NCI-H146 treated with DMSO at 0.1 percent for 48 hours (cell line): ENCODE measurements at regions not wholly inside any gene's neighbourhood (a gene's known extent, or its start where the extent isn't known, plus 50 kb on each side); places are given as distances from the start of the nearest gene placed in this dataset.

Source experiments
- DNase-seq: peaks from one replicate; lab custom pipeline; 2025; ENCODE audit not compliant: unreplicated experiment; lab: John Stamatoyannopoulos, UW

DNA sequence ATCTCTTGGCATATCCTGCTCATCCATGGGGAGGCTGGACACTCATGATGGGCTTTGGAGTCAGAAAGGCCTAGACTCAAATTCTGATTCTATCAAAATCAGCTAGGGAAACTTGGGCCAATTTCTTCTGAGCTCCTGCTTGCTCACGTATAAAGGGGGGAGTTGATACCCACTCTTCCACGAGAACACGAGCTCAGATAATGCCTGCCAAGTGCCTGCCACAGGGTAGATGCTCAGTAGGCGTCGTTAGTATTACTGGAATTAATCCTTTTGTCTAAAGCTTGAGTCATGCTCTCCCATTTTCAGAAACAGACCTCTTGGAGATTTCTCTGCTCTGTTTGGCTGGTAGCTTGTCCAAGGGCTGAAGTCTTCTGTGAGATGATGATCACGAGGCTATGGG is 238.3 kb upstream of the MVB12B start:
- no peak for DNase-seq

DNA sequence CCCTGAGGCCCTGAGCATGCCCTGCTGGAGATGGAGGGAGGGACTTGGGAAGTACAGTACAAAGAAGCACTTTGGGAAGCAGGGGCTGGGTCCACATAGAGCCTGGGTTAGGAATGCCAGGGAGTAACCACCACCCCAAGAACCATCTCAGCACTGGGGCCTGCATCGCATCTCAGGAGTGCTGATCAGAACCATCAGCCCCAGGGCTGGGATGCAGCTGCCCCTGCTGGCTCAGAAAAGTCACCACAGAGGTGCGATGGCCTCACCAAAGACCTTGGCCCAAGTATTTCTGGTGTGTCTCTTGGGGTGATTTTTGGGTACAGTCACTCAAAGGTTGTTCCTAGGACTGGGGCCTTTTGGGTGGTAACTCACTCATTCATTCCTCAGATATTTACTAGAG is 236.8 kb upstream of the MVB12B start:
- no peak for DNase-seq

DNA sequence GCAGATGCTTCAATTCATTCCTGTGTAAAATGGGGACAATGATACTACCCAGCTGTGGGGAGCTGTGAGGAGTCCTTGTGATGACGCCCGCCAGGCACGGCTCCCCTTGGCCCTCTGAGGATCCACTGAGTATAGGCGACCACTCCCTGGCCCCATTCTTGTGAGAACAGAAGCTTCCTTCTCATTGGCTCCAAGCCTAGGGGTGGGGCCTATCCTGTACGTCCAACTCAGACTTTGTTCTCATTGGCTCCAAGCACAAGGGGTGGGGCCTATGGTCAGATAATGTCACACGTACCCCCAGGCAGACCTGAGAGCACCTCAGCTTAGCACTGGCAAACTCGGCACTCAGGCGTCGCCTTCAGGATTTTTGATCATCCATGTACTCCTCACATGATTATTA is 232.9 kb upstream of the MVB12B start:
- DNase-seq: no peak

DNA sequence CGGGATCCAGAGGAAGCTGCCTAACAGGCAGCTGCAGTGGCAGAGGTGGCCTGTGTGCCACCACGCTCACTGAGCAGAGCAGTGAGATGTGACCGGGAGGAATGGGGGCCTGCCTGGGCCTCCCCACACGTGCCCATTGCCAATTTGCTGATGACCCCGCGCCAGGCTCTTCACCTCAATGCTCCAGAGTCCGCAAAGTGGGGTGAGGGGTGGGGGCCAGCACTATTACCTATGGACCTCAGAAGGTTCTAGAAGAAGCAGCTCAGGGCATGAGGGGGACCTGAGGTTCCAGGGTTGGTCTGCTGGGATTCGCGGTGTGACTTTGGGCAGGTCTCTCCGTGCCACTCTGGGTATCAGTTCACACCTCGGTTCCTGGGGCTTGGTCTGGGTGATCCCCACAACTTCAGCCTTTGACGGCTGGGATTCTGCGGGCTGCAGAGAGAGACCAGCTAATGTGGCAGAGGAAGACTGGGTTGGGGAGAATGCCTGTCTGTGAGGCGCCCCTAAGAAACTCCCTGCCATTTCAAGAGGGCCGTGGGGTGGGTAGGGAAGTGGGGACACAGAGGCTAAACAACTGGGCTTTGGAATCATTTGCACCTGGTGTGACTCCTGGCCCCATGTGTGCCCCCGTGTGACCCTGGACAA is 231.0 kb upstream of the MVB12B start:
- DNase-seq: no peak

DNA sequence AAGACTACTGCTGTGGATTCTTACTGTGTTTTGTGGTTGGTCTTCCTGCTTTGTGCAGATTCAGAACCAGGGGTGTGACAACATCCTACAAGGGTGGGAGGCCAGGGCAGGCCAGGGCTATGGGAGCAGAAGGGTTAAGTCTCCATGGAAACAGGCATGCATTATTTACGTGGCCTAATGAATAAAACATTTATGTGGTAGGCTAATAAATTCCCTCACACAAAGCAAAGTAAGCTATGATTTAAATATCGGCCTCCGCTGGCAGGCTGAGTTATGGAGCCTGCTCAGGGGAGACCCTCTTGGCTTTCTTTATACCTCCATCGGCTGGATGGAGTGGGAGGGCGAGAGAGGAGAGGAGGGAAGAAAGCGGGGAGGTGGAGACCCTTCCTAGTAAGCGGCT is 230.3 kb upstream of the MVB12B start:
- DNase-seq: no peak

DNA sequence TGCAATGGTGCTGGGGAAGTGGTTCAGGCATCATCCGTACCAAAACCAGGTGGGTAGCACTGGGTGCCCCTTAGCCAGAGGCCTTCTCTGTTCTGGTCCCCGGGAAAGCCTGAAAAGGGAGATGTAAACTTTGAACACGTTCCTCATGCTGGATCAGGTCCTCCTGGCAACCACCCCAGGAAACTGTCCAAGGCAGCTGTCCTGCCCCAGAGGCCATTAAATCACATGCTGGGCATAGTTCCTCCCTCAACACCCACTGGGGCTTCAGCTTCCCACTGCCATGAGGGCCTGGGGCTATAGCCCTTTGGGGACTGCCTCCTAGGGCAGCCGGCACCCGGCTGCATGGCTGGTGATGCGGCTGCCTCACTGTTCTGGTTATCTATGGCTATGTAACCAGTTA is 228.9 kb upstream of the MVB12B start:
- DNase-seq: no peak

DNA sequence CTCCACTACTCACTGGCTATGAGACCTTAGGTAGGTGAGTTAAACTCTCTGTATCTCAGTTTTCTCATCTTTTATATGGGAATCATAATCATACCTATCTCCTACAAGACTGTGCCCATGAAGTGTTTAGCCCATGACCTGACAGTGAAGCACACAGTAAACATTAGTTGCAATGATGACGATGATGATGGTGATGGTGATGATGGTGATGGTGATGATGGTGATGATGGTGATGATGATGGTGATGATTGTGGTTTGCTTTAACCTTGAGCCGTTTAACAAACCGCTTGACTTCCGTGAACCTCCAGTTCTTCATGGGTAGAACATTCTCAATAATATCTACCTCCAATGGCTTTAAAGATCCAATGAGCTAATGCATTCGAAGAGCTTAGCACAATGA is 220.2 kb upstream of the MVB12B start:
- DNase-seq: no peak

DNA sequence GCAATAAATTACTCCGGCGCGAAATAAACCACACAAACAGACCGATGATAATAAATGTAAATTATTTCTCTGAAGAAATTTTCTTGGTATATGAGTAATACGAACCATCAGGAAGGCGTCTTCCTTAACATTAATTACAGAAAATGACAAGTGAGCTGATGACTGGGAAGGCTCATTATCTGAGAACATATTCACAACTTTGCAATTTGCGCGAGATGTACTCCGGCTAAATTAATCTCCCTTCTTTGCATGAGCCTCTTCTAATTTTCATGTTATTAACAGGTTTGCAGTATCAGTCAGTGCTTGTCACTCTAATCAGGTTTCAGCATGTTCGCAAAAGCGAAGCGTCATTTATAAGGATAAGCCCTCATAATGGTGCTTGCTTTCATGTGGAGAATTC is 218.9 kb upstream of the MVB12B start:
- no peak for DNase-seq

DNA sequence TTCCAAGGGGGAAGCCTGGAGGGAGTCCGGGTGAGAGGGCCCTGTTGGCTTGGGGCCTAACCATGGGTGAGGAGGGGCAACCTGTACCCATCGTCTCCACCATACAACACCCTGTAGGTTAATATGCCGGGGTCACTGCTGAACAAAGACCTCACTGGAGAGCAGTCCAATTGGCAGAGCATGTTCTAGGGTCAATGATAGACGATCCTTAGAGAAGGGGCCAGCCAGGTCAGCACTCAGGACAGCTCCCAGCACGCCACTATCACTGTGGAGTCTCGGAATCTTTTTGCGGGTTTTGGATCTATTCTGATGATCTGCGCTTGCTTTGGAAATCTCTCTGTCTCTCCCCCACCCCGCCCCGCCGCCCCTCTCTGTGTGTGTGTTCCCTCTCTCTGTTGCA is 218.4 kb upstream of the MVB12B start:
- DNase-seq: no peak

DNA sequence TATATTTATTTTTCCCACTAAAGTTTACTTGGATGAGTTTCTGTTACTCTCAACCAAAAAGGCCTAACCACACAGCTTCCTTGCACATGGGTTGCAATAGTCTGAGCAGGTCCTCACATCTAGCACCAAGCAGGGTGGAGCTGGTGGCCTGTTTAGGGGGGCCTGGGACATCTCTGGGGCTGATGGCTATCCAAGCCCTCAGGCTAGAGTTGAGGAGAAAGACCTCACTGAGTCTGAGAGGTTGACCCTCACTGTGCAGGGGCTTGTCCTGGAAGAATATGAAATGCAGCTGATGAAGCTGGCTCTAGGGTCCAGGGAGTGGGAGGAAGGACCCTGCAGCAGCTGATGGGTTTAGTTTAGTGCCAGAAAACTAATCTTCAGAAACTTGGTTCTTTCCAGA is 217.1 kb upstream of the MVB12B start:
- no peak for DNase-seq

DNA sequence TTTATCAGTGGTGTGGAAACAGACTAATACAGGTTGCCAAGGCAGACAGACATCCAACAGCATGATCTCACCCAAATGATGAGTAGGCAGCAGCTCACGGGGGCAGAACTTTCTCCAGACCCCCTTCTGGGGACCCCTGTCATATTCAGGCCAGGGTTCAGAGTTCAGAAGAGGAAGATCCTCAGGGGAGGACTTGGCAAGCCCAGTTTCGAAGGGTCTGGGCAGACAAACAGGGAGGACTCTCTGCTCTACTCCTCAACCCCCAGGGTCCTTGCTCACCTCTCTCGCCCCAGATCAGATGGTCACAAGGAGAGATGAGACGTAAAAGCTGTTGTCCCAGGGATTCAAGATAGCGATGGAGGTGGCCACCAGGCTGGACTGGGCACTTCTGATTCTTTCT is 215.1 kb upstream of the MVB12B start:
- DNase-seq: no peak

DNA sequence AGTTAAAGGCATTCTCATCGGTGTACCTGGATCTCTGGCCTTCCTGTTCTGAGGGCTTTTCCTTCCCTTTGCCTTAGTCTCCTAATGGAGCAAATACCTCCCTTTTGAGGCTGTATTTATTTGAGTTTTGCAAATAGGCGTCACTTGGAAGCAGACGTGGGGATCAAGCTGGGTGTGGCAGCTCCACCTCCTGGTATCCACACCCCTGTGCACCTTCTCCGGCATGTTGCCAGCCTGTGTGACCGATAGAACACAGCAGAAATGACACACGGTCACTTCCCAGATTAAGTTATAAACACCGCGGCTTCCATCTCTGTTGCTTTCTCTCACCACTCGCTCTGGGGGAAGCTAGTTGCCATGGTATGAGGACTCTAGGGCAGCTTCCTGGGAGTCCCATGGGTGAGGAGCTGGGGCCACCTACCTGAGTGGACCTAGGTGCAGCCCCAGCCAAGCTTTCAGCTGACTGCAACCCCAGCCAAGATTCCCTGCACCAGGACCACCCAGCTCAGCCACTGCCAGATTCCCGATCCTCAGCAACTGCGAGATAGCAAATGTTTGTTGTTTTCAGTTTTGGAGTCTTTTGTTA is 214.4 kb upstream of the MVB12B start:
- DNase-seq: no peak

DNA sequence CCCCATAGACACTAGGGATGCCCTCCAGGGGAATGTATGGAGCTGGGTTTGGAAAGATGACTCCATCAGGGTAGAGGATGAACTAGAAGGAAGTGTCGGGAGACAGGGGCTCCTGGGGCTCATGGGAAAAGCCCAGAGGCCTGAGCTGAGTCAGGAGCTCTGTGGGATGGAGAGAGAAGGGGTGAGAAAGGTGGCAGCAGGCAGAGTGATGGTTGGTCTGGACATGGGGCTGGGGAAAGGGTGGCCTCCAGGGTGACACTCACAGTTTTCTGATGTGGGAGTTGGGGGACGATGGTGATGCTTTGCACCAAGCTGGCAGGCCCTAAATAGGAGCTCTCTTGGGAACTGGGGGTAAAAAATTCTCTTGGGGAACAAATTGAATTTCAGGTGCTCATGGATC is 213.5 kb upstream of the MVB12B start:
- no peak for DNase-seq

DNA sequence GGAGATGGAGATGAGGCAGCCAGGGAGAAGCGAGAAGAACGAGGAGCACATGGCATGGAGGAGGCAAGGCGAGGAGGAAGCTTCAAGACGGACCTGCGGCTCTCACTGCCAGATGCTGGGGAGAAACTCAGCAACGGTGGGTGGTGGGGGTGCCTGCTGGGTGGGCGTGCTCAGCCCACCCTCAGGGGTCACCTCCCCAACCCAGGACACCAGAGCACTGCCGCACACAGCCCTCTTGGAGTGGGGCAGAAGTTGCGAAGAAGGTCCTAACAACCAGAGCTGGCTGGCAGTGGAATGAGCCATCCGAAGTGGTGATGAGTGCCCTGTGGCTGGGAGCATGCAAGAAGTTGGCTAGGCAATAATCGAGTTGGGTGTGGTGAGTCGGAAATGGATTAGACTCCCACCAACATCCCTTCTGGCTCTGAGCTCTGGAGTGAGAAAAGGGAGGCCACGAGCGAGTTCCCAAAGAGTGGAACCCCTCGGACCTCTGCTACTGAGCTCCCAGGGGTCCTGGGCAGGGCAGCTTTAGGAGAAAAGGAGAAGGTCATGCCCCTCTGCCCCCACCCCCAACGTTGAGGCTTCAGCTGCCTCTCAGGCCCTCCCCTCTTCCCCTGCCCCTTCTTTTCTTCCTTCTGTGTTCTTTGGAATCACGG is 212.7 kb upstream of the MVB12B start:
- no peak for DNase-seq

DNA sequence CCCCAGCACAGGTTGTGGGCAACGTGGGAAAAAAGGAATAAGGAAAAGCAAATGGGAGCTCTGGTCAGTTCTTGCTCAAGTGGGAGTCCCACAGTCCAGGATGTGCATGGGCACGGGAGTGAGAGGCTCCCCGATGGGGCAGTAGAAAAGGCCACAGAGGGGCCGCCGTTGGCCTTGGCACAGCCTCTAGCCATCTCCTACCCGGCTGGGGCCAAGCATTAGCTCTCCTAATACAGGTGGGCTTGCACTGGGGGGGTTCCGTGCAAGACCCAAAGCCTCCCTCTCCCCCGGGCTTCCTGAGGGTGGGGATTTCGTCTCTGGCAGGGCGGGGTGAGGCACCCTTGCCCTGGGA is 212.2 kb upstream of the MVB12B start:
- DNase-seq: no peak

DNA sequence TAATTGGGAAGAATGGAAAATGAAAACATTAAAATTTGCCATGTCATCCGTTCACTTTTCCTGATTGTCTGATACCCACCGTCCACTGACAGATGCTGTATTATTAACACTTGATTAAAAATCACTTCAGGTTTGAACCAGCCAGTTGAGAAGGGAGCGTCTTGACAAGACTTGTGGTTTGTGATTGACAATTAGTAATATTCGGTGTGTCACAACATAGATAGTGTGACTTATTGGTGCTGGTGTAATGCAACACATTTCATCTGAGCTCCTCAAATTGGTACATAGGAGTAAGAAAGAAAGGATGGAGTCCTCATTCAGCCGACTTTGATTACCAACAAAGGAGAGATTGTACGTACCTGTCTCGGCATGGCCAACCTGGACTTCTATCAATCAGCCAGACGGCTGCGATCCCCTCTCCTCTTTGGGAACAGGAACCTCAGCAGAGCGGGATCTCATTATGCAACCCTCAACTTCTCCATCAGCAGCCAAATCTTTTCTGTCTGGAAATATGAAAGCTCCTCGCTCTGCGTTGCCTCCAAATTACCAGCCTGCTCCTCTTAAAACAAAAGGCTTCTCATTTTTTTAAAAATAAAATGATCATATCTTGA is 211.7 kb upstream of the MVB12B start:
- DNase-seq: no peak

DNA sequence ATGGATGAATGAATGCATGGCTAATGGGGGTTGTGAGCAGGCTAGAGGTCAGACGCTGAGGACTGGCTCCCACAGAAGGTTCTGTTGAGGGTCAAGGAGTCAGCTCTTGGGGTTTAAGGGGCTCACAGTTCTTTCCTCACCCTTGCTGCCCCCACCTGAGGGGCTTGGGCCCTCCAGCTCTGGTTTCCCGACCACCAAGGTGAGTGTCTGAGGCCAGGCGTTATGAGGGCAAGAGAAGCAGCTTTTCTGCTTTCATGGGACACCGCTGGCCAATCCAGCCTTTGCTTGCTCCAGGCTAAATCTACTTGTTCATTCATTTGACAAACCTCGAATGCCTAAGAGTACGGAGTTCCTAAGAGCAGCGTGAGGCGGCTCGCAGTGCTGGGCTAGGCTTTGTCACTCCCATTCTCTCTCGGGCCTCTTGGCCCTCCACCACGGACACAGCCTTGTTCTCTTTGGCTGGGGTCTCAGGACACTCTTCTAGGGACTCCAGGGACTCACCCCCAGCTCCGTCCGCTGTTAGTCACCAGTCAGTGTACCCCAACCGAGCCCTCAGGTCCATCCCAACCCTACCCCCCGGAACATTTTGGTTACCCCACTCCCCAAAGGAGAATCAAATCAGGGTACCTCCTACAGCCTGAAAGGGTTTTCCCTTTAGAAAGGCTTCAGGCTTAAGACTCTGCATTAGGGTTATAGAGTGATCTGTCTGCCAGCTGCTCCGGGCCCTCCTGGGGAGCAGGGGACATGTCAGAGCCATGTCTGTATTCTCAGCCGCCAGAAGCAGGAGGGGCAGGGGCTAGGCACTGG is 210.1 kb upstream of the MVB12B start:
- DNase-seq: no peak

DNA sequence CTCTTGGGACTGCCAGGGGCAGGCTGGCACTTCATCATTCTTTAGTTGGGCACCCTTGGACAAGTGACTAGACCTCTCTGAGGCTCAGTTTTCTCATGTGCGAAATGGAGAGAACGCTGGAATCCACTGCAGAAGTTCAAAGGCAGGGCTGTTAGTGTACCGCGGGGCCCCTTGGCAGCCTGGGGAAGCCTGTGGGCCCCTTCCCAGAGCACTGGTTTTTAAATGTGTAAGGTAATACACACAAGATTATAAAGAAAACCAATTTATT is 209.5 kb upstream of the MVB12B start:
- DNase-seq: no peak

DNA sequence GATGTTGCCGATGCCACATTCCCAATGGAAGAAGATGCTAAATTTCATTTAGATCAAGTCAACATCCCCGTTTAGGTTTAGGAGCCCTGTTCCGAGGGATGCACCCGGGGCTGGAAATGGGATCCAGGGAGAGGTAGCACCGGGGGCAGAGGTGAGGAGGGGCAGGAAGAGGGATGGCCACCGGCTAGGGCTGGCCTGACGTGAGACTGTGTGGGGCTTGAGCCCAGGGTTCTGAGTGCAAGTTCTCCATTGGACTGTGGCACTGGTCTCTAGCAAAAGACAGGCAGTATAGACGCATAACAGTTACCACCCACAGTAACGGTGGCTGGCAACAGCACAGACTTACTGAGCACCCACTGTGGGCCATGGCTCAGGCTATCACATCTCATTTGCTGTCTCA is 209.0 kb upstream of the MVB12B start:
- no peak for DNase-seq

DNA sequence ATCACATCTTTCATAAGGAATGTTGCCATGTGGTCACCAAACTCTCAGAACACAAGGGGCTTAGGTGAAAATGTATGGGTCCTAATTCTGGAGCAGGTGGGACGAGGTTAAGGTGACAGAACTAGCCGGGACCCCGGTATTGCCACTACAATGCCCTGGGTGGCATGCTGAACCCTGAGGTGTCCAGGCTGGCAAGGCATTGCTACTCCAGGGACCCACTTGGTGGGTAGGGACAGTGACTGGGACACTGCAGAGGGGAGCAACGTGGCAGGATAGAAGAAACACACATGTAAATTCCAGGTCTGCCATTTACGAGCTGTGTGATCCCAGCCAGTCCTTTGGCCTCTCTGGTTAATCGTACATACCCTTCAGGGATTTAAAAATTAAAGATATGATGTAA is 206.9 kb upstream of the MVB12B start:
- DNase-seq: no peak

DNA sequence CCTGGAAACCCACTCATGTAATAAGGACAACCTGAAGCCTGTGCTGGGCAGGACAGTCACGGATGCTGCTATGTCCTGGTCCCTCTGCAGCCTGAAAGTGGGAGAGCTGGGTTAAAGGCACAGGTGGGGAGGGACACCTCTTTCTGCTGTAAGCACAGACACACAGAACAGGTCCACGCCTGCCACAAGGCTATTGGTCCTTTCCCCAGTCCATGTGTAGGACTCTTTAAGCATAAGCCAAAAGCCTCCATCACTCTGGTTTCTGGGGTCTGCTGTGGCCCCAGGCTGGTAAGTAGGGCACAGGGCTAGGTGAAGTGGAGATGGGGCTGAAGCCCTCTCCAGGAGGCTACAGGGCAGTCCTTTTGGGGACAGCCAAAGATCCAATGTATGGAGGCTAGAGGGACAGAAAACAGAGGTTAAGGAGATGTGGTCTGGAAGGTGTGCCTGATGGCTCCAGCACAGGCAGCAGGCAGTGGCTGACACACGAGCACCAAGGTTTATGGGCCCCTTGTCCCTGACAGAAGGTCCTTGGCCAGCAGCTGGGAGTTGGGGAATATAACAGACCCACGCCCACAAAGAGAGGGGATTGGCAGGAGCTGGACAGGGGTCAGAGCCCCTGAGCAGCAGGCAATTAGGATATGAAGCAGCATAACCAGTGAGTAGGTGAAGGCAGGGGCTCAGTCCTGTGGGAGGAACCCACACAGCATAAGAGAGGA is 203.6 kb upstream of the MVB12B start:
- DNase-seq: no peak
